H9 (cell line): ENCODE measurements at regions not wholly inside any gene's neighbourhood (a gene's known extent, or its start where the extent isn't known, plus 50 kb on each side); places are given as distances from the start of the nearest gene placed in this dataset.

Source experiments
- DNase-seq: peaks from one replicate; pipeline ENCODE4 v3.0.0-alpha.2; 2017
- H2AFZ ChIP-seq: one replicate; pipeline ENCODE4 v1.6.1; 2013; ENCODE audit warnings: mild to moderate bottlenecking, low read length, control low read depth, moderate library complexity
- H2AK5ac ChIP-seq: 2 replicates; pipeline ENCODE4 v1.6.1; 2013; ENCODE audit warnings: low read length, control low read depth, mixed read lengths; ENCODE audit not compliant: insufficient read length
- H2BK120ac ChIP-seq: one replicate; pipeline ENCODE4 v1.6.1; 2013; ENCODE audit warnings: low read depth, mild to moderate bottlenecking, low read length, control low read depth, inconsistent platforms; ENCODE audit not compliant: poor library complexity, severe bottlenecking
- H2BK12ac ChIP-seq: 2 replicates; pipeline ENCODE4 v1.6.1; 2013; ENCODE audit warnings: low read length, control low read depth, mixed read lengths, low read depth; ENCODE audit not compliant: insufficient read length
- H2BK15ac ChIP-seq: 2 replicates; pipeline ENCODE4 v1.6.1; 2013; ENCODE audit warnings: low read depth, low read length, control low read depth
- H2BK20ac ChIP-seq: one replicate; pipeline ENCODE4 v1.6.1; 2013; ENCODE audit warnings: low read depth, mild to moderate bottlenecking, low read length, control low read depth, inconsistent platforms; ENCODE audit not compliant: poor library complexity, severe bottlenecking
- H2BK5ac ChIP-seq: 2 replicates; pipeline ENCODE4 v1.6.1; 2013; ENCODE audit warnings: low read length, control low read depth, mixed read lengths; ENCODE audit not compliant: insufficient read length
- H3K14ac ChIP-seq: 2 replicates; pipeline ENCODE4 v1.6.1; 2013; ENCODE audit warnings: low read length, control low read depth; ENCODE audit not compliant: insufficient read depth
- H3K18ac ChIP-seq: 2 replicates; pipeline ENCODE4 v1.6.1; 2013; ENCODE audit warnings: low read depth, mild to moderate bottlenecking, mixed read lengths, low read length, control low read depth; ENCODE audit not compliant: insufficient read length
- H3K23ac ChIP-seq: 2 replicates; pipeline ENCODE4 v1.6.1; 2013; ENCODE audit warnings: low read length, control low read depth, mixed read lengths, low read depth; ENCODE audit not compliant: insufficient read length
- H3K23me2 ChIP-seq: 2 replicates; pipeline ENCODE4 v1.6.1; 2013; ENCODE audit warnings: low read depth, mild to moderate bottlenecking, mixed read lengths, low read length, control low read depth; ENCODE audit not compliant: insufficient read length, poor library complexity, severe bottlenecking
- H3K27ac ChIP-seq: 2 replicates; pipeline ENCODE4 v1.5.1; 2013; ENCODE audit warnings: low read length, control low read depth, mixed read lengths, low read depth; ENCODE audit not compliant: insufficient read length
- H3K27me3 ChIP-seq: 2 replicates; pipeline ENCODE4 v1.6.1; 2013; ENCODE audit warnings: low read length, control low read depth, inconsistent platforms; ENCODE audit not compliant: insufficient read depth
- H3K4ac ChIP-seq: 2 replicates; pipeline ENCODE4 v1.6.1; 2013; ENCODE audit warnings: low read depth, mild to moderate bottlenecking, control low read depth, inconsistent platforms, low read length, moderate library complexity
- H3K4me1 ChIP-seq: 2 replicates; pipeline ENCODE4 v1.6.1; 2013; ENCODE audit warnings: low read length, control low read depth, inconsistent platforms; ENCODE audit not compliant: insufficient read depth
- H3K4me2 ChIP-seq: 2 replicates; pipeline ENCODE4 v1.6.1; 2013; ENCODE audit warnings: low read length, control low read depth, mixed read lengths; ENCODE audit not compliant: insufficient read length, insufficient read depth
- H3K56ac ChIP-seq: 2 replicates; pipeline ENCODE4 v1.6.1; 2013; ENCODE audit warnings: low read depth, mild to moderate bottlenecking, mixed read lengths, low read length, control low read depth; ENCODE audit not compliant: insufficient read length
- H3K79me1 ChIP-seq: 2 replicates; pipeline ENCODE4 v1.6.1; 2013; ENCODE audit warnings: low read depth, mild to moderate bottlenecking, moderate library complexity, low read length, control low read depth, inconsistent platforms; ENCODE audit not compliant: insufficient read depth, poor library complexity, severe bottlenecking
- H3K79me2 ChIP-seq: 2 replicates; pipeline ENCODE4 v1.6.1; 2013; ENCODE audit warnings: low read length, control low read depth, inconsistent platforms; ENCODE audit not compliant: insufficient read depth
- H3K9ac ChIP-seq: 2 replicates; pipeline ENCODE4 v1.6.1; 2013; ENCODE audit warnings: low read length, control low read depth, mixed read lengths; ENCODE audit not compliant: insufficient read length; ENCODE audit errors: extremely low read depth
- H3K9me3 ChIP-seq: one replicate; pipeline ENCODE4 v1.6.1; 2013; ENCODE audit warnings: low read depth, low read length, inconsistent platforms; ENCODE audit not compliant: control insufficient read depth
- H3T11ph ChIP-seq: one replicate; pipeline ENCODE4 v1.6.1; 2013; ENCODE audit warnings: mild to moderate bottlenecking, low read length, control low read depth, inconsistent platforms
- H4K20me1 ChIP-seq: one replicate; pipeline ENCODE4 v1.6.1; 2013; ENCODE audit not compliant: control insufficient read depth, insufficient read length, insufficient read depth
- H4K5ac ChIP-seq: 2 replicates; pipeline ENCODE4 v1.6.1; 2013; ENCODE audit warnings: low read depth, mild to moderate bottlenecking, mixed read lengths, low read length, control low read depth; ENCODE audit not compliant: insufficient read length
- H4K8ac ChIP-seq: replicated peaks from 2 replicates; pipeline ENCODE4 v1.6.1; 2013; ENCODE audit warnings: low read length, control low read depth, mixed read lengths, low read depth; ENCODE audit not compliant: insufficient read length
- H4K91ac ChIP-seq: 2 replicates; pipeline ENCODE4 v1.6.1; 2013; ENCODE audit warnings: low read depth, mild to moderate bottlenecking, moderate library complexity, mixed read lengths, low read length, control low read depth; ENCODE audit not compliant: insufficient read length
- H3K27ac Mint-ChIP-seq, 3 experiments: 2 replicates in 2 of 3; 3 replicates in 1 of 3; pipeline ENCODE4 v1.8.0; 2020 to 2021; ENCODE audit warnings: mixed read lengths in 3 of 3, mild to moderate bottlenecking in 1 of 3, moderate library complexity in 1 of 3
- H3K27me3 Mint-ChIP-seq: 2 replicates; pipeline ENCODE4 v1.8.0; 2021; ENCODE audit warnings: low read depth, mild to moderate bottlenecking, moderate library complexity, mixed read lengths
- H3K36me3 Mint-ChIP-seq, 3 experiments: 2 replicates in 2 of 3; 3 replicates in 1 of 3; pipeline ENCODE4 v1.8.0; 2020 to 2021; ENCODE audit warnings: low read depth in 3 of 3, mixed read lengths in 3 of 3; ENCODE audit not compliant: insufficient read depth in 1 of 3
- H3K4me1 Mint-ChIP-seq, 2 experiments: 2 replicates each; pipeline ENCODE4 v1.8.0; 2020; ENCODE audit warnings: mixed read lengths in 2 of 2
- H3K4me3 Mint-ChIP-seq, 2 experiments: 2 replicates in 1 of 2; 3 replicates in 1 of 2; pipeline ENCODE4 v1.8.0; 2020 to 2021; ENCODE audit warnings: mild to moderate bottlenecking in 2 of 2, mixed read lengths in 2 of 2, moderate library complexity in 1 of 2
- H3K9me3 Mint-ChIP-seq, 2 experiments: 2 replicates in 1 of 2; 3 replicates in 1 of 2; pipeline ENCODE4 v1.8.0; 2020; ENCODE audit warnings: mild to moderate bottlenecking in 2 of 2, mixed read lengths in 2 of 2, moderate library complexity in 1 of 2
- CTCF ChIP-seq: fragments of 200-600 bp; sonication (generic); conservative IDR thresholded peaks from 3 replicates; pipeline ENCODE4 v1.8.0; 2021; ENCODE audit warnings: antibody characterized with exemption, mild to moderate bottlenecking
- WGBS: extraction: QIAGEN DNeasy Blood & Tissue Kit; methylation state at CpG from one replicate; pipeline ENCODE4 v1.1.7; 2013; ENCODE audit warnings: missing lambda C conversion rate, low lambda C conversion rate, mixed read lengths; ENCODE audit not compliant: insufficient read length; ENCODE audit errors: extremely low coverage; 5-methylcytosine and 5-hydroxymethylcytosine counted together

GRCh38 chr10:121374121-121374520 is 224.1 kb downstream of the FGFR2 start:
- H4K5ac ChIP-seq: no peak overlapping the region
- H3T11ph ChIP-seq: no peak overlapping the region
- no peak for DNase-seq
- H3K79me2 ChIP-seq: no peaks in the 10 kb centered on the region
- H2BK15ac ChIP-seq: no peak overlapping the region
- no peak overlapping the region for H3K56ac ChIP-seq
- no peaks in the 10 kb centered on the region; a peak in 1 of 5 replicates for H3K9me3 Mint-ChIP-seq
- H3K4me1 Mint-ChIP-seq: peaks cover 3 to 13% of the 10 kb centered on the region in 2 experiments; a peak in 3 of 4 replicates
- H3K14ac ChIP-seq: no peak overlapping the region
- H3K4me2 ChIP-seq: no peak overlapping the region
- H3K27me3 Mint-ChIP-seq: peaks cover 2% of the 10 kb centered on the region; the same call in 1 of the 2 replicates
- no peak overlapping the region for H3K4me3 Mint-ChIP-seq
- no CpG with 5 or more reads among the region's 12 CpGs for WGBS
- no peak overlapping the region for H2BK5ac ChIP-seq
- no peak overlapping the region for H2BK12ac ChIP-seq
- H2AK5ac ChIP-seq: no peak overlapping the region
- no peaks in the 10 kb centered on the region for H3K27me3 ChIP-seq
- no peak for TF ChIP-seq CTCF
- no peak overlapping the region for H3K27ac Mint-ChIP-seq
- no peak overlapping the region for H3K23ac ChIP-seq
- no peak overlapping the region for H4K91ac ChIP-seq
- no peak overlapping the region for H2BK20ac ChIP-seq
- no peaks in the 10 kb centered on the region for H3K9me3 ChIP-seq
- no peak overlapping the region for H3K9ac ChIP-seq
- no peaks in the 10 kb centered on the region for H3K4me1 ChIP-seq
- no peak overlapping the region for H3K4ac ChIP-seq
- H3K23me2 ChIP-seq: no peaks in the 10 kb centered on the region
- H4K20me1 ChIP-seq: no peaks in the 10 kb centered on the region
- H2BK120ac ChIP-seq: no peak overlapping the region
- H4K8ac ChIP-seq: no peak overlapping the region
- H3K27ac ChIP-seq: no peak overlapping the region
- no peaks in the 10 kb centered on the region for H3K79me1 ChIP-seq
- H3K36me3 Mint-ChIP-seq: no peaks in the 10 kb centered on the region; a peak in 1 of 7 replicates
- H3K18ac ChIP-seq: no peak overlapping the region
- no peak overlapping the region for H2AFZ ChIP-seq
